ENCODE measurements at regions not wholly inside any gene's neighbourhood (a gene's known extent, or its start where the extent isn't known, plus 50 kb on each side); places are given as distances from the start of the nearest gene placed in this dataset.

DNA sequence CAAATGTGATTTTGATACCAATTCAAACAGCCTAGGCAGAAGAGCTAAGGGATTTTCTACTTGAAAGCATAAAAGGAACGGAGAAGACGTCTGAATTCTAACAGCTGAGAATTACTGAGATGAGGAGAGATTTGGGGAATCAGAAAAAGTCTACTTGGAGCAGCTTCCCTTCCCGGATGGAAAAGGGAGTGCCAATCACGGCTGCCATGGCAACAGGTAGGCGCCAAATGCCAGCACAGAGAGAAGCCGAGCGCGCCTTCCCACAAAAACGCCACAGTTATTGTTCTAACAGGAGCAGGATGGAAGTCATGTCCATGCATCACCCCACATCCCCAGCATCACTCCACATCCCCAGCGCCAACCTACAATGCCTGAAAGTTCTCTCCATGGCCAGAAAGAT lies 63.5 kb upstream of the PRR20G start:
- Mint-ChIP-seq H3K27me3 (ENCODE audit: low read depth) (no peaks in the 10 kb centered on the region), H3K4me3 (no peak overlapping the region), H3K4me1 (ENCODE audit: low read depth) (no peaks in the 10 kb centered on the region), H3K36me3 (ENCODE audit: low read depth) (no peaks in the 10 kb centered on the region), H3K9me3 (no peaks in the 10 kb centered on the region), H3K27ac (no peak overlapping the region)

DNA sequence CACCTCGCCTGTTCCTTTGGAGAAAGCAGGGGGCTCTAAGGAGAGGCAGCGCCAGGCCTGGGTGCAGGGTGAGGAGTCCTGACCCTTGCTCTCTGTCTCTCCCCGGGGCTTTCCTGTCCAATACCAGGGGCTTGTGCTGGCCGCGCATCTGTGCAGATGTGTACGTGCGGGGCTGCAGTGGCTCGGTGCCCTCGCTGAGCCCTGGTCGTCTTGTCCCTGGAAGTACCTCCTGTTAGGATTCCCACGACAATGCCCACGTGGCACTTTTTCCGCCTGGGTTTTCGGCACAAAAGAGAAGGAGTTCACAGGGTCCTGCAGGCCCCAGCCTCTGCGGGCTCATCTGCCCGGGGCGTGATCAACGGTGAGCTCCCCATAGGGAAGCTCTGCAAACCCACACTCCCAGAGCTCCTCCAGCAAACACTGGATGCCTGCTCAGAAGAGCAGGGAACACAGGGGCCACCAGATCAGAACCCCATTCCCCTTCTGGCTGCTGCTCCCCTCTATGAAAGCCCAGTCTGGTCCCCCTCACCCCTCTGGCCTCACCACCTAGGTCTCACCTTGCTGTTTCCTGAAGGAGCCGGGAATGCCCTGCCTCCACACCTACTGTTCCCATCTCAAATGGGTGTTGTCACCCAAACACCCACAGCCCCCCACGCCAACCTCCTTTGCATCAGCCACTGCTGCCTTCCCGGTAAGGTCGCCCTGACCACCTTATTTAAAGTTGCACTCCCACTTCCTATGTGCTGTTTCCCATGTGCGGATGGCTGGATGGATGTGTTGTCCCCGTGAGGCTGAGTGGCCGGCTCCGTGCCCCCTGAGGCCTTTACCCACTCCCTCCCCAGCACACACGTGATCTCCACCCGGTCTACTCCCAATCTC lies 62.6 kb upstream of the PRR20G start:
- Mint-ChIP-seq H3K9me3 (no peaks in the 10 kb centered on the region), H3K36me3 (ENCODE audit: low read depth) (no peaks in the 10 kb centered on the region), H3K27me3 (ENCODE audit: low read depth) (peaks cover 5% of the 10 kb centered on the region), H3K27ac (no peak overlapping the region), H3K4me3 (no peak overlapping the region), H3K4me1 (ENCODE audit: low read depth) (no peaks in the 10 kb centered on the region)

DNA sequence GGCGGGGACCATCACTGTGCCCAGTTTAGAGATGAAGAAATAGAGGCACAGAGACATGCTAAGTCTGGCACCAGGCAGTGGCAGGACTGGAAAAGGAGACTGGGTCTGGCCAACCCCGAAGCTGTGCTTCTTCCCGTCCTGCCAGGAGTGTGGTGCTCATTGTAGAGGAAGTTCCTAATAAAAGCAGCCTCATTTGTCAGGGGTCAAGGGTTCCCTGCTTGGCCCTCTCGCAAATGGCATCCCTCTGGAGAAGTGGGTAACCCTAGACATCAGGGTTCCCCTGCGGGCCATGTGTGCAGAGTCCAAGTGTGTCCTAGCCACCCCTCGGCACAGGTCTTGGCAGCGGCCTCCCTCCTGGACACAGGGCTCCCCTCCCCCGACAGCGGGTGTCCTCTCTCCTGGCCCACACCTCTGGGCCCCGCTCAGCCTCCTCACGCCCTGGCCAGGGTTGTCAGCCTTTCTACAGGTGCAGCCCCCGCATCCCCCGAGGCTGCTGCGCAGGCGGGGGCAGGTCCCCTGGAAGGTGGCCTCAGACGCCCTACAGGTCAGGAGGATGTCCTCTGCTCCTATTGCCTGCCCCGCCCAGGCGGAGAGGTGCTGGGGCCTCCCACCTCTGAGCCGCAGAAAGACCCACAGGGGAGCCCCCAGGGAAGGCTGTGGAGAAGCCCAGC lies 61.8 kb upstream of the PRR20G start:
- Mint-ChIP-seq H3K27me3 (ENCODE audit: low read depth) (peaks cover 5% of the 10 kb centered on the region), H3K27ac (no peak overlapping the region), H3K9me3 (no peaks in the 10 kb centered on the region), H3K4me3 (no peak overlapping the region), H3K4me1 (ENCODE audit: low read depth) (no peaks in the 10 kb centered on the region), H3K36me3 (ENCODE audit: low read depth) (no peaks in the 10 kb centered on the region)

DNA sequence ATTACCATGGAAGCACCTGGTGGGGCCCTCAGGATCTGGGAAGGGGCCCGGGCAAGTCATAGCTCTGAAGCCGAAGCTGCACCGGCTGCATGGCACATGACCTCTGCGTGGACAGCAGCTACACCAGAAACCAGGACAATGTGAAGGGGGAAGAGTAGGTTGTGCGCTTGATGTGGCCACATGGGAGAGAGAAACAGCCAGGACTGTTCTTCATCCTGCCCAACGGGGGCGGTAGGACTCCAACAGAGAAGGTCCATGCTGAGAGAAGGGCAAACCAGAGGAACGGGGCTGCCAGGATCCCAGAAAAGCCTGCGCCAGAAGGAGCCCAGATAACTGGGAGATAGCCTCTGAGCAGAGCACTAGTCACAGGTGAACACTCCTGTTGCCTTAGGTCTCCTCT lies 54.9 kb upstream of the PRR20G start:
- peaks cover 9% of the 10 kb centered on the region for H3K9me3 Mint-ChIP-seq
- H3K27me3 Mint-ChIP-seq (ENCODE audit: low read depth): peaks cover 15% of the 10 kb centered on the region
- H3K4me3 Mint-ChIP-seq: no peak overlapping the region
- H3K36me3 Mint-ChIP-seq (ENCODE audit: low read depth): no peaks in the 10 kb centered on the region
- H3K4me1 Mint-ChIP-seq (ENCODE audit: low read depth): no peaks in the 10 kb centered on the region
- H3K27ac Mint-ChIP-seq: no peak overlapping the region

DNA sequence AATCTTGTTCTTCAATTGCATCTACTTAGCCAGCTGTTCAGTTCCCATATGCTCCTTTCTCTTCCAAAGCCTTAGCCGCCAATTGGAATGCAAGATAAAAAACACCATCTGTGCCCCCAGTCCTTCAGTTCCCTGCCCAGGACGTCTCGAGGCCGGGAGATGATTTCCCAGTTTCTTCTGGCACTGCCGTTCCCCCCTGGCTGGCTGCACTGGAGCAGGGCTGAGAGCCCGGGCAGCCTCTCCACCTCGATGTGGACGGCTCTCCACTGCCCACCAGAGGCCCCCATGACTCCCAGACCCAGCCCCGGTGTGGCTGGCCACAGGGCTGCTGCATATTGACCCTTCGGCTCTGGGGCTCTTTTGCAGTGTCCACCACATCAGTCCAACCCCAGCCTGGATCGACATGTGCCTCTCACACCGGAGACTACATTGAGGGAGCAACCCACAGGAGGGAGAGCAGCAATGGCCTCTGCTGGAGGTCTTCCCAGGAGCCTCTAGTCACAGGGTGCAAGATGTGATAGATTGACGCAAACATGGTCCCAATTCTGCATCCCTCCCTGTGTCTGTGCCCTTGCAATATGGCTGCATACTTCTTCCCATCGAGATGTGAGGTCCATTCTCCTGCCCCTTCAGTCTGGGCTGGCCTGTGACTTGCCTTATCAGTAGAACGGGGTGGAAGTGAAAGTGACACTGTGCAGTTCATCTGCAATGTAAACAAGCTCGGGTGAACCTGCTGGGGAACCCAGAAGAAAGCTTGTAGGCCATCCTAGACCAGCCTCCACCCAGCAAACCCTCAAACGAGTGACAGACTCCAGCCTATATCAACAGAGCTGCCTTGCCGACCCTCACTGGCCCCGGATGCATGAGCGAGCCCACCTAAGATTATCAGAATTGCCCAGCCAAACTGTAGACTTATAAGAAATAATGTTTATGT lies 52.3 kb upstream of the PRR20G start:
- peaks cover 9% of the 10 kb centered on the region for H3K9me3 Mint-ChIP-seq
- no peak overlapping the region for H3K4me3 Mint-ChIP-seq
- H3K27me3 Mint-ChIP-seq (ENCODE audit: low read depth): peaks cover 13% of the 10 kb centered on the region
- H3K36me3 Mint-ChIP-seq (ENCODE audit: low read depth): no peaks in the 10 kb centered on the region
- no peak overlapping the region for H3K27ac Mint-ChIP-seq
- no peaks in the 10 kb centered on the region for H3K4me1 Mint-ChIP-seq (ENCODE audit: low read depth)

DNA sequence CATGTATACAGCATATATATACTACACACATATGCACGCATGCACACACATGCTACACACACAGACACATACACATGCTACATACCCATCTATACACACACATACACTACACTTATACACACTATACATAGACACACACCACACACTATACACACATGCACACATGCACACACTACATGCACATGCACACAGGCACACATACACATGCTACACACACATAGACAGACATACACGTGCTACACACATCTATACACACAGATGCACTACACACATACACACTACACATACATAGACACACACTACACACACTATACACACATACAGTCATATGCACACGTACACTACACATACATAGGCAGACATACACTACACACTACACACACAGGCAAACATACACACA lies 51.2 kb upstream of the PRR20G start:
- Mint-ChIP-seq H3K27ac (no peak overlapping the region), H3K4me3 (no peak overlapping the region), H3K36me3 (ENCODE audit: low read depth) (no peaks in the 10 kb centered on the region), H3K27me3 (ENCODE audit: low read depth) (peaks cover 13% of the 10 kb centered on the region), H3K9me3 (peaks cover 9% of the 10 kb centered on the region), H3K4me1 (ENCODE audit: low read depth) (no peaks in the 10 kb centered on the region)

DNA sequence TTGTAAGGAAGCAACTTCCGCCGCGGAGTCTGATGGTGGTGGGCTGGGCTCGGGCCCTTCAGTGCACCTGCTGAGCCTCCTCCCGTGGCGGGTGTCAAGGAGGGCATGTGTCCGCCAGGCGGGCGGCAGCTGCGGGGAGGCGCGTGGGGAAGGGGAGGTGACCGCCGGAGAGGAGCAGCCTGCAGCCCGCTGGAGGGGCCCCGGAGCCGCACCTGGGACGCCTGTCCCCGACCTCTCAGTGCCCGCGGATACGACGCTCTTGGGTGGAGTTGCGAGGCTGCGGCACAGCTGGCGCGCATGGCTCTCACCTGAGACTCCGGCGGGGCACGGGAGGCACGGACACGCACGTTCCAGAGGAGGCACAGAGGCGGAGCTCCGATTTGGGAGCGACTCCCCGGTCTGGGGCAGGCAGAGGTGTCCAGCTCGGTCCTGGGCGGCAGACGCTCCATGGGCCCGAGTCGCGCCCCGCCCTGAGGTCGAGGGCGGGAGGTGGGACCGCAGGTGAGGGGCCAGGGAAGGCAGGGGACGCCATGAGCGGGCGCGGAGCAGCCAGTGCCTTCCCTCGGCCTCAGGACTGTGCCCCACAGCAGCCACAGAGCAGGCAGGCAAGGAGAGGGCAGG lies 50.2 kb upstream of the PRR20G start:
- Mint-ChIP-seq H3K27ac (no peak overlapping the region), H3K36me3 (ENCODE audit: low read depth) (no peaks in the 10 kb centered on the region), H3K27me3 (ENCODE audit: low read depth) (peaks cover 13% of the 10 kb centered on the region), H3K4me1 (ENCODE audit: low read depth) (no peaks in the 10 kb centered on the region), H3K9me3 (peaks cover 10% of the 10 kb centered on the region), H3K4me3 (no peak overlapping the region)

All from T-helper 1 cell treated with Interleukin-12 subunit alpha and Interleukin-12 subunit beta and Interleukin-4 antibody, amounts not matched to agents 30 μg/mL and 1 μg/mL, for 36 hours (primary cell).